NCI-H187 treated with DMSO at 0.1 percent for 48 hours (cell line): ENCODE measurements at regions not wholly inside any gene's neighbourhood (a gene's known extent, or its start where the extent isn't known, plus 50 kb on each side); places are given as distances from the start of the nearest gene placed in this dataset.
"Not testable (repeated sequence)": the region's sequence is repeated elsewhere in the genome, so short reads cannot be mapped to it uniquely, and the experiment has no call there.

ENCODE experiments used
- DNase-seq: peaks from one replicate; lab custom pipeline; 2025; lab: John Stamatoyannopoulos, UW

- no peak for DNase-seq
Observed at GRCh38 chr5:163789870-163790269, 284.5 kb downstream of the MAT2B start.

- no peak for DNase-seq
Observed at GRCh38 chr5:163790497-163790896, 285.1 kb downstream of the MAT2B start.

GRCh38 chr5:163794993-163795392 lies 289.6 kb downstream of the MAT2B start:
- no peak for DNase-seq

- DNase-seq, result no peak
Observed at GRCh38 chr5:163807781-163808180, 302.4 kb downstream of the MAT2B start.

GRCh38 chr5:163809473-163809872 lies 304.1 kb downstream of the MAT2B start:
- no peak for DNase-seq

- no peak for DNase-seq
Observed at GRCh38 chr5:163813900-163814299, 308.5 kb downstream of the MAT2B start.

GRCh38 chr5:163815240-163815791 lies 309.9 kb downstream of the MAT2B start:
- DNase-seq, result no peak

GRCh38 chr5:163821142-163821541 lies 315.7 kb downstream of the MAT2B start:
- no peak for DNase-seq

- DNase-seq, result no peak
Observed at GRCh38 chr5:163822548-163822947, 317.1 kb downstream of the MAT2B start.

GRCh38 chr5:163825661-163826060 lies 320.2 kb downstream of the MAT2B start:
- DNase-seq, result no peak

GRCh38 chr5:163826201-163826600 lies 320.8 kb downstream of the MAT2B start:
- no peak for DNase-seq

GRCh38 chr5:163832155-163832554 lies 326.7 kb downstream of the MAT2B start:
- DNase-seq, result no peak

- DNase-seq, result no peak
Observed at GRCh38 chr5:163838738-163839137, 333.3 kb downstream of the MAT2B start.

GRCh38 chr5:163846512-163846911 lies 341.1 kb downstream of the MAT2B start:
- no peak for DNase-seq

- DNase-seq, result no peak
Observed at GRCh38 chr5:163855754-163856153, 350.3 kb downstream of the MAT2B start.

- no peak for DNase-seq
Observed at GRCh38 chr5:163861670-163862069, 356.3 kb downstream of the MAT2B start.

- no peak for DNase-seq
Observed at GRCh38 chr5:163867324-163867723, 361.9 kb downstream of the MAT2B start.

- no peak for DNase-seq
Observed at GRCh38 chr5:163867738-163868137, 362.3 kb downstream of the MAT2B start.

GRCh38 chr5:163869581-163869980 lies 364.2 kb downstream of the MAT2B start:
- DNase-seq, result no peak

GRCh38 chr5:163870441-163870840 lies 365.0 kb downstream of the MAT2B start:
- DNase-seq, result no peak

- DNase-seq, result no peak
Observed at GRCh38 chr5:163874431-163874830, 369.0 kb downstream of the MAT2B start.

GRCh38 chr5:163874912-163875311 lies 369.5 kb downstream of the MAT2B start:
- not testable (repeated sequence) for DNase-seq

GRCh38 chr5:163877865-163878264 lies 372.4 kb downstream of the MAT2B start:
- no peak for DNase-seq

GRCh38 chr5:163878490-163878889 lies 373.1 kb downstream of the MAT2B start:
- no peak for DNase-seq

GRCh38 chr5:163880302-163880701 lies 374.9 kb downstream of the MAT2B start:
- DNase-seq, result no peak
